B cell (primary cell): ENCODE measurements at regions not wholly inside any gene's neighbourhood (a gene's known extent, or its start where the extent isn't known, plus 50 kb on each side); places are given as distances from the start of the nearest gene placed in this dataset.

Source experiments
- ATAC-seq: fragments of 200-7000 bp; cut with Tn5 transposase; one replicate; pipeline ENCODE4 v1.10.0; 2021; ENCODE audit warnings: low read depth, mild to moderate bottlenecking, moderate number of reproducible peaks, moderate library complexity
- CTCF ChIA-PET: fragments of 350-600 bp; sonication (Branson Sonifier 250); formaldehyde crosslinking; loops from one replicate; lab custom pipeline; 2021; ENCODE audit warnings: antibody characterized with exemption, inconsistent platforms; lab: Charles Lee
- POLR2A ChIA-PET: fragments of 350-600 bp; sonication (Branson Sonifier 250); formaldehyde crosslinking; loops from one replicate; lab custom pipeline; 2021; ENCODE audit warnings: antibody characterized with exemption; lab: Charles Lee
- DNase-seq: peaks from one replicate; pipeline ENCODE4 v3.0.0; 2013
- H2AFZ ChIP-seq: 2 replicates; pipeline ENCODE4 v1.6.1; 2012; ENCODE audit warnings: mild to moderate bottlenecking, low read depth, low read length; ENCODE audit not compliant: insufficient read depth, poor library complexity, severe bottlenecking
- H3K27ac ChIP-seq, 2 donors: 1 replicate in 1 of 2; 2 replicates in 1 of 2; pipeline ENCODE4 v1.5.1; 2012 to 2013; ENCODE audit warnings: low read length in 2 of 2, mild to moderate bottlenecking in 2 of 2, moderate library complexity in 1 of 2
- H3K27me3 ChIP-seq, 4 experiments: fragments of 200-600 bp in 1 of 4; sonication (generic) in 1 of 4; replicated peaks in 1 of 4; 1 replicate in 2 of 4; 2 replicates in 2 of 4; pipeline versions ENCODE4 v1.6.1 to v1.7.0; 2013 to 2016; ENCODE audit warnings: low read length in 3 of 4, mild to moderate bottlenecking in 2 of 4, mixed read lengths in 1 of 4, moderate library complexity in 1 of 4; ENCODE audit not compliant: insufficient read depth in 4 of 4, control insufficient read depth in 3 of 4; ENCODE audit errors: control extremely low read depth in 1 of 4
- H3K36me3 ChIP-seq, 2 experiments: replicated peaks in 1 of 2; 1 replicate in 1 of 2; 2 replicates in 1 of 2; pipeline versions ENCODE4 v1.6.1 to v1.7.1; 2013; ENCODE audit warnings: low read length in 1 of 2; ENCODE audit not compliant: insufficient read depth in 2 of 2, control insufficient read depth in 1 of 2; ENCODE audit errors: control extremely low read depth in 1 of 2, extremely low read depth in 1 of 2
- H3K4me1 ChIP-seq, 2 donors: fragments of 200-600 bp in 1 of 2; sonication (generic) in 1 of 2; 1 replicate in 1 of 2; 2 replicates in 1 of 2; pipeline versions ENCODE4 v1.5.1 to v1.6.1; 2013 to 2017; ENCODE audit warnings: low read length in 2 of 2; ENCODE audit not compliant: control insufficient read depth in 2 of 2, insufficient read depth in 2 of 2
- H3K4me2 ChIP-seq: replicated peaks from 2 replicates; pipeline ENCODE3; 2012; ENCODE audit warnings: mild to moderate bottlenecking, low read depth, low read length; ENCODE audit not compliant: poor library complexity, severe bottlenecking
- H3K4me3 ChIP-seq, 5 experiments: fragments of 200-600 bp in 1 of 5; sonication (generic) in 1 of 5; 1 replicate in 3 of 5; 2 replicates in 2 of 5; pipeline versions ENCODE4 v1.5.1 to v1.7.0; 2011 to 2016; ENCODE audit warnings: low read length in 4 of 5, mild to moderate bottlenecking in 4 of 5, low read depth in 2 of 5, control low read depth in 1 of 5, moderate library complexity in 1 of 5; ENCODE audit not compliant: insufficient read depth in 1 of 5; ENCODE audit errors: control extremely low read depth in 1 of 5, extremely low read depth in 1 of 5
- H3K79me2 ChIP-seq: fragments of 200-600 bp; sonication (generic); one replicate; pipeline ENCODE4 v1.6.0; 2016; ENCODE audit warnings: low read length; ENCODE audit not compliant: control insufficient read depth, insufficient read depth
- H3K9ac ChIP-seq: fragments of 200-600 bp; sonication (generic); 2 replicates; pipeline ENCODE4 v1.6.1; 2017; ENCODE audit warnings: mild to moderate bottlenecking, low read length, moderate library complexity
- H3K9me3 ChIP-seq, 3 donors: one replicate each; pipeline versions ENCODE4 v1.6.1 to v1.7.1; 2013; ENCODE audit warnings: low read length in 2 of 3; ENCODE audit not compliant: control insufficient read depth in 2 of 3, insufficient read depth in 1 of 3; ENCODE audit errors: control extremely low read depth in 1 of 3
- H4K20me1 ChIP-seq: 2 replicates; pipeline ENCODE4 v1.6.0; 2012; ENCODE audit warnings: mild to moderate bottlenecking, low read length; ENCODE audit not compliant: insufficient read depth, control insufficient read depth, poor library complexity, severe bottlenecking
- H3K27ac Mint-ChIP-seq: one replicate; pipeline ENCODE4 v1.8.0; 2021; ENCODE audit warnings: mixed read lengths
- H3K27me3 Mint-ChIP-seq: one replicate; pipeline ENCODE4 v1.8.0; 2021; ENCODE audit warnings: mixed read lengths
- H3K4me1 Mint-ChIP-seq: one replicate; pipeline ENCODE4 v1.8.0; 2021; ENCODE audit warnings: mixed read lengths
- H3K4me3 Mint-ChIP-seq: one replicate; pipeline ENCODE4 v1.8.0; 2021; ENCODE audit warnings: mixed read lengths
- H3K9me3 Mint-ChIP-seq: one replicate; pipeline ENCODE4 v1.8.0; 2022; ENCODE audit warnings: mixed read lengths; ENCODE audit not compliant: insufficient read depth
- CTCF ChIP-seq: fragments of 200-600 bp; IDR thresholded peaks from one replicate; pipeline ENCODE4 v1.8.0; 2022; ENCODE audit warnings: antibody characterized with exemption, mild to moderate bottlenecking
- EZH2 ChIP-seq: IDR thresholded peaks from 2 replicates; pipeline ENCODE4 v1.6.1; 2012; ENCODE audit warnings: borderline replicate concordance, low read depth, mild to moderate bottlenecking, moderate library complexity, low read length; ENCODE audit not compliant: insufficient read depth, poor library complexity, severe bottlenecking
- WGBS: methylation state at CpG from one replicate; pipeline ENCODE4 v1.1.5; 2013; ENCODE audit warnings: missing lambda C conversion rate; ENCODE audit not compliant: insufficient coverage; 5-methylcytosine and 5-hydroxymethylcytosine counted together
- intact Hi-C: fragments of 100-400 bp; cut with micrococcal nuclease; formaldehyde crosslinking; loops from one replicate; pipeline ENCODE4 v1.10.0; 2022

- intact Hi-C loops: no loop called here
- POLR2A ChIA-PET: no interaction called here
- CTCF ChIA-PET: interaction anchor here (1.2 to 1.7 kb wide), 2 partner anchors 10 to 41 kb away, joined by 3 to 6 read pairs; no protein-coding TSS in a partner anchor
- 50% methylated on average over 1 of the region's 1 CpG for WGBS
- Histone ChIP-seq H3K4me3 (no peak overlapping the region), H2AFZ (no peak overlapping the region), H3K36me3 (no peaks in the 10 kb centered on the region), H3K27me3 (no peaks in the 10 kb centered on the region), H3K4me1 (no peaks in the 10 kb centered on the region), H3K4me2 (no peak overlapping the region), H3K9ac (no peak overlapping the region), H3K79me2 (no peaks in the 10 kb centered on the region), H3K9me3 (peaks cover 0 to 15% (median 12%) of the 10 kb centered on the region in 3 donors), H4K20me1 (no peaks in the 10 kb centered on the region), H3K27ac (no peak overlapping the region)
- ATAC-seq: no peak
- TF ChIP-seq CTCF (no peak), EZH2 (no peak)
- no peaks in the 10 kb centered on the region for H3K4me1 Mint-ChIP-seq
- DNase-seq: no peak
- no peaks in the 10 kb centered on the region for H3K27me3 Mint-ChIP-seq
- no peak overlapping the region for H3K4me3 Mint-ChIP-seq
- no peaks in the 10 kb centered on the region for H3K9me3 Mint-ChIP-seq
- no peak overlapping the region for H3K27ac Mint-ChIP-seq
Measured at GRCh38 chr17:63366241-63366566, 79.9 kb downstream of the CYB561 start.

- Histone ChIP-seq H2AFZ (no peak overlapping the region), H3K79me2 (no peaks in the 10 kb centered on the region), H3K27ac (no peak overlapping the region), H3K4me3 (no peak overlapping the region), H3K36me3 (no peaks in the 10 kb centered on the region), H3K9ac (no peak overlapping the region), H4K20me1 (no peaks in the 10 kb centered on the region), H3K9me3 (no peaks in the 10 kb centered on the region), H3K27me3 (no peaks in the 10 kb centered on the region), H3K4me2 (no peak overlapping the region), H3K4me1 (no peaks in the 10 kb centered on the region)
- intact Hi-C loops: no loop called here
- no peak for ATAC-seq
- ChIA-PET POLR2A (no interaction called here), CTCF (no interaction called here)
- DNase-seq: no peak
- H3K27me3 Mint-ChIP-seq: no peaks in the 10 kb centered on the region
- TF ChIP-seq EZH2 (no peak), CTCF (no peak)
- no peaks in the 10 kb centered on the region for H3K4me1 Mint-ChIP-seq
- no peaks in the 10 kb centered on the region for H3K9me3 Mint-ChIP-seq
- H3K4me3 Mint-ChIP-seq: no peak overlapping the region
- WGBS: no CpG with 5 or more reads among the region's 4 CpGs
- no peak overlapping the region for H3K27ac Mint-ChIP-seq
Measured at GRCh38 chr17:63369233-63369632, 76.9 kb downstream of the CYB561 start.
